ENCODE measurements at regions not wholly inside any gene's neighbourhood (a gene's known extent, or its start where the extent isn't known, plus 50 kb on each side); places are given as distances from the start of the nearest gene placed in this dataset.

DNA sequence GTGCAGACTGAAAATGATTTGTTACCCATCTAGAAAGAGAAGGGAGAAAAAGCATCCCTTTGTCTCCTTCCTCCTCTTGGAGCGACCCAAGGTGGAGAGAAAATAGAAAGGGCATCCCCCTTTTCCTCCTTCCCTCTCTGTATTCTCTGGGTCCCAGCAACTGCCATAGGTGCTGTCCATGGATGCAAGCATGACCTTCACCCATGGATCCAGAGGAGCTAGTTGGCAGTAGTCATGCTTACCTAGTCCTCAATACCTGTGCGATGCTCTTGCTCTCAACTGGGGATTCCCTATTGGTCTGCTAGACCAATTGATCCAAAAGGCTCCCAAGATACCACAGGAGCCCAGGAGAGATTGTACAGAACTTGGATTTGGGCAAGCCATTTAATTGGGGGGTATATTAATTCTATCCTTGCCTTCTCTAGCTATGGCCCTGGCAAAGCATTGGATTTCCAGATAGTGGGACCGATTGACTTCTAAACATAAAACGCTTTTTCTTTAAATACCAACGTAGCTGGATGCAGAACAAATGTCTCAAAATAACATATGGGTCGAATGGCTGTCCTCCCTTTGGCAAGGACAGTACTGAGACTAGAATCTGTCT, 547.8 kb upstream of the IGFBP3 start:
- ChIA-PET POLR2A (no interaction called here), RAD21 (ENCODE audit: low non-redundant PET in 1 of 2, low total read pairs in 2 of 2, uncharacterized antibody in 2 of 2, unreplicated experiment in 2 of 2) (no interaction called here), CTCF (no interaction called here)
- H3K4me3 ChIP-seq (replicated peaks in 1 of 2; ENCODE audit: low read depth in 1 of 2, low read length in 2 of 2), result no peak overlapping the region
- no peak overlapping the region for H3K4me2 ChIP-seq (ENCODE audit: low read length)
- BruUV-seq (replicated peaks), result no TSS peak
- no peak overlapping the region for H3K27ac ChIP-seq (ENCODE audit: low read depth, low read length)
- ATAC-seq (no peak), DNase-seq (ENCODE audit: low read depth, low spot score) (peak; percentile 51)
- no peak overlapping the region for H2AFZ ChIP-seq (ENCODE audit: low read depth, low read length, poor library complexity, severe bottlenecking)
- H4K20me1 ChIP-seq (ENCODE audit: insufficient read depth), result no peaks in the 10 kb centered on the region
- H3K9ac ChIP-seq (ENCODE audit: low read length), result no peak overlapping the region
- H3K9me2 ChIP-seq (ENCODE audit: insufficient read depth), result no peaks in the 10 kb centered on the region
- H3K79me2 ChIP-seq (ENCODE audit: insufficient read depth, low read length), result no peaks in the 10 kb centered on the region
- no peaks in the 10 kb centered on the region for H3K36me3 ChIP-seq (ENCODE audit: control insufficient read depth in 1 of 2, insufficient read depth in 2 of 2, low read length in 2 of 2)
- TF ChIP-seq JUND (IDR thresholded peaks at IDR 0.05) (no peak), CBX3 (IDR thresholded peaks at IDR 0.05; ENCODE audit: low read depth) (peak; percentile 100), TCF7L2 (IDR thresholded peaks at IDR 0.05; ENCODE audit: borderline replicate concordance, extremely low read depth, insufficient read depth, insufficient read length) (no peak)
- intact Hi-C loops (cut with micrococcal nuclease), result no loop called here
- H3K27me3 ChIP-seq (ENCODE audit: insufficient read depth, low read length), result no peaks in the 10 kb centered on the region
- H3K9me3 ChIP-seq (ENCODE audit: control insufficient read depth in 1 of 2, insufficient read depth in 1 of 2, low read depth in 1 of 2, low read length in 2 of 2), result peaks cover 16 to 33% of the 10 kb centered on the region in 2 experiments; a peak in 3 of 4 replicates
- no peaks in the 10 kb centered on the region for H3K4me1 ChIP-seq (ENCODE audit: control insufficient read depth in 1 of 2, insufficient read depth in 2 of 2, low read length in 2 of 2)

DNA sequence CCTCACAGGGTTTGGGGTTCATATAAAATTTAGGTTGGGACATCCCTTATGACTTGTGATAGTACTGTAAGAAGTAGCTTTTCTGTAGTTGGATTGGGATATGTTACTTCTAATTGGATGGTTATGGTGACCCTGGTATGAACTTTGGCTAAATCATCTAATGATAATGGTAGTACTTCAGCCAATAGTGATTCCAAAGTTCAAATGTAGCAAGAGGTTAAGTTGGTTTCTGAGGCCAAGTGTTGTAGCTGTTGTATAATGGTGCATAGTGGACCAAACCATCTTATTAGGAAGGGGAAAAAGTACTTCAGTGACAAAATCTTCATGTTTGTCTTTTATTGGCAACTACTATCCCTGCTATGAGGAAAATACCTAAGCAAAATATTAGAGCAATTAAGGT, 542.1 kb upstream of the IGFBP3 start:
- Histone ChIP-seq H3K4me3 (replicated peaks in 1 of 2; ENCODE audit: low read depth in 1 of 2, low read length in 2 of 2) (no peak overlapping the region), H3K27me3 (ENCODE audit: insufficient read depth, low read length) (no peaks in the 10 kb centered on the region), H3K36me3 (ENCODE audit: control insufficient read depth in 1 of 2, insufficient read depth in 2 of 2, low read length in 2 of 2) (no peaks in the 10 kb centered on the region), H3K4me1 (ENCODE audit: control insufficient read depth in 1 of 2, insufficient read depth in 2 of 2, low read length in 2 of 2) (no peaks in the 10 kb centered on the region), H3K4me2 (ENCODE audit: low read length) (no peak overlapping the region), H3K9me3 (ENCODE audit: control insufficient read depth in 1 of 2, insufficient read depth in 1 of 2, low read depth in 1 of 2, low read length in 2 of 2) (peaks cover 3 to 23% of the 10 kb centered on the region in 2 experiments; a peak in 2 of 4 replicates), H3K9me2 (ENCODE audit: insufficient read depth) (no peaks in the 10 kb centered on the region), H2AFZ (ENCODE audit: low read depth, low read length, poor library complexity, severe bottlenecking) (no peak overlapping the region), H4K20me1 (ENCODE audit: insufficient read depth) (no peaks in the 10 kb centered on the region), H3K9ac (ENCODE audit: low read length) (no peak overlapping the region), H3K27ac (ENCODE audit: low read depth, low read length) (no peak overlapping the region), H3K79me2 (ENCODE audit: insufficient read depth, low read length) (no peaks in the 10 kb centered on the region)
- no peak for ATAC-seq
- no TSS peak for BruUV-seq (replicated peaks)
- CTCF ChIA-PET, result no interaction called here
- DNase-seq (ENCODE audit: low read depth, low spot score), result no peak
- POLR2A ChIA-PET, result no interaction called here
- RAD21 ChIA-PET (ENCODE audit: low non-redundant PET in 1 of 2, low total read pairs in 2 of 2, uncharacterized antibody in 2 of 2, unreplicated experiment in 2 of 2), result no interaction called here
- intact Hi-C loops (cut with micrococcal nuclease), result no loop called here
- TF ChIP-seq EGR1 (IDR thresholded peaks at IDR 0.05; ENCODE audit: low read depth) (no peak), ZNF274 (IDR thresholded peaks at IDR 0.05; ENCODE audit: low read depth, low read length) (no peak), JUND (IDR thresholded peaks at IDR 0.05) (no peak), TCF7L2 (IDR thresholded peaks at IDR 0.05; ENCODE audit: borderline replicate concordance, extremely low read depth, insufficient read depth, insufficient read length) (no peak), ZFX (IDR thresholded peaks at IDR 0.05) (no peak), YY1 (IDR thresholded peaks at IDR 0.05; ENCODE audit: extremely low read depth, insufficient replicate concordance, low read depth, low read length) (no peak), POLR2A (IDR thresholded peaks at IDR 0.05; ENCODE audit: borderline replicate concordance, extremely low read depth, insufficient read depth, insufficient read length) (no peak), CEBPB (IDR thresholded peaks at IDR 0.05; ENCODE audit: low read depth) (no peak), SP1 (IDR thresholded peaks at IDR 0.05; ENCODE audit: low read depth) (no peak), SIN3A (IDR thresholded peaks at IDR 0.05; ENCODE audit: low read depth) (no peak), ELF1 (IDR thresholded peaks at IDR 0.05; ENCODE audit: borderline replicate concordance, low read depth) (no peak)
- TF ChIP-seq, protein P1, sequence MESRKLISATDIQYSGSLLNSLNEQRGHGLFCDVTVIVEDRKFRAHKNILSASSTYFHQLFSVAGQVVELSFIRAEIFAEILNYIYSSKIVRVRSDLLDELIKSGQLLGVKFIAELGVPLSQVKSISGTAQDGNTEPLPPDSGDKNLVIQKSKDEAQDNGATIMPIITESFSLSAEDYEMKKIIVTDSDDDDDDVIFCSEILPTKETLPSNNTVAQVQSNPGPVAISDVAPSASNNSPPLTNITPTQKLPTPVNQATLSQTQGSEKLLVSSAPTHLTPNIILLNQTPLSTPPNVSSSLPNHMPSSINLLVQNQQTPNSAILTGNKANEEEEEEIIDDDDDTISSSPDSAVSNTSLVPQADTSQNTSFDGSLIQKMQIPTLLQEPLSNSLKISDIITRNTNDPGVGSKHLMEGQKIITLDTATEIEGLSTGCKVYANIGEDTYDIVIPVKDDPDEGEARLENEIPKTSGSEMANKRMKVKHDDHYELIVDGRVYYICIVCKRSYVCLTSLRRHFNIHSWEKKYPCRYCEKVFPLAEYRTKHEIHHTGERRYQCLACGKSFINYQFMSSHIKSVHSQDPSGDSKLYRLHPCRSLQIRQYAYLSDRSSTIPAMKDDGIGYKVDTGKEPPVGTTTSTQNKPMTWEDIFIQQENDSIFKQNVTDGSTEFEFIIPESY (IDR thresholded peaks at IDR 0.05; ENCODE audit: extremely low read depth, insufficient replicate concordance, low read length), result no peak
- TF ChIP-seq, protein P2, sequence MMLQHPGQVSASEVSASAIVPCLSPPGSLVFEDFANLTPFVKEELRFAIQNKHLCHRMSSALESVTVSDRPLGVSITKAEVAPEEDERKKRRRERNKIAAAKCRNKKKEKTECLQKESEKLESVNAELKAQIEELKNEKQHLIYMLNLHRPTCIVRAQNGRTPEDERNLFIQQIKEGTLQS (IDR thresholded peaks at IDR 0.05), result no peak
- TF ChIP-seq, protein P3, sequence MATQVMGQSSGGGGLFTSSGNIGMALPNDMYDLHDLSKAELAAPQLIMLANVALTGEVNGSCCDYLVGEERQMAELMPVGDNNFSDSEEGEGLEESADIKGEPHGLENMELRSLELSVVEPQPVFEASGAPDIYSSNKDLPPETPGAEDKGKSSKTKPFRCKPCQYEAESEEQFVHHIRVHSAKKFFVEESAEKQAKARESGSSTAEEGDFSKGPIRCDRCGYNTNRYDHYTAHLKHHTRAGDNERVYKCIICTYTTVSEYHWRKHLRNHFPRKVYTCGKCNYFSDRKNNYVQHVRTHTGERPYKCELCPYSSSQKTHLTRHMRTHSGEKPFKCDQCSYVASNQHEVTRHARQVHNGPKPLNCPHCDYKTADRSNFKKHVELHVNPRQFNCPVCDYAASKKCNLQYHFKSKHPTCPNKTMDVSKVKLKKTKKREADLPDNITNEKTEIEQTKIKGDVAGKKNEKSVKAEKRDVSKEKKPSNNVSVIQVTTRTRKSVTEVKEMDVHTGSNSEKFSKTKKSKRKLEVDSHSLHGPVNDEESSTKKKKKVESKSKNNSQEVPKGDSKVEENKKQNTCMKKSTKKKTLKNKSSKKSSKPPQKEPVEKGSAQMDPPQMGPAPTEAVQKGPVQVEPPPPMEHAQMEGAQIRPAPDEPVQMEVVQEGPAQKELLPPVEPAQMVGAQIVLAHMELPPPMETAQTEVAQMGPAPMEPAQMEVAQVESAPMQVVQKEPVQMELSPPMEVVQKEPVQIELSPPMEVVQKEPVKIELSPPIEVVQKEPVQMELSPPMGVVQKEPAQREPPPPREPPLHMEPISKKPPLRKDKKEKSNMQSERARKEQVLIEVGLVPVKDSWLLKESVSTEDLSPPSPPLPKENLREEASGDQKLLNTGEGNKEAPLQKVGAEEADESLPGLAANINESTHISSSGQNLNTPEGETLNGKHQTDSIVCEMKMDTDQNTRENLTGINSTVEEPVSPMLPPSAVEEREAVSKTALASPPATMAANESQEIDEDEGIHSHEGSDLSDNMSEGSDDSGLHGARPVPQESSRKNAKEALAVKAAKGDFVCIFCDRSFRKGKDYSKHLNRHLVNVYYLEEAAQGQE (IDR thresholded peaks at IDR 0.05; ENCODE audit: low read depth), result no peak
